SKM-1 (cell line): ENCODE measurements at regions not wholly inside any gene's neighbourhood (a gene's known extent, or its start where the extent isn't known, plus 50 kb on each side); places are given as distances from the start of the nearest gene placed in this dataset.
"Not testable (repeated sequence)": the region's sequence is repeated elsewhere in the genome, so short reads cannot be mapped to it uniquely, and the experiment has no call there.

ENCODE experiments used
- DNase-seq: peaks from one replicate; lab custom pipeline; 2025; ENCODE audit not compliant: unreplicated experiment; lab: John Stamatoyannopoulos, UW

GRCh38 chr21:25170681-25171080, 436.6 kb downstream of the MRPL39 start:
- DNase-seq: no peak

- no peak for DNase-seq
Observed at GRCh38 chr21:25169370-25169769, 437.9 kb downstream of the MRPL39 start.

- not testable (repeated sequence) for DNase-seq
Observed at GRCh38 chr21:25166904-25167303, 440.4 kb downstream of the MRPL39 start.

- no peak for DNase-seq
Observed at GRCh38 chr21:25161571-25161970, 445.7 kb downstream of the MRPL39 start.

GRCh38 chr21:25155020-25155419, 452.3 kb downstream of the MRPL39 start:
- not testable (repeated sequence) for DNase-seq

- no peak for DNase-seq
Observed at GRCh38 chr21:25149022-25149421, 458.3 kb downstream of the MRPL39 start.

- no peak for DNase-seq
Observed at GRCh38 chr21:25139414-25139813, 467.9 kb downstream of the MRPL39 start.

GRCh38 chr21:25133939-25134338, 473.3 kb downstream of the MRPL39 start:
- no peak for DNase-seq

- DNase-seq: no peak
Observed at GRCh38 chr21:25127811-25128210, 479.5 kb downstream of the MRPL39 start.

- no peak for DNase-seq
Observed at GRCh38 chr21:25127007-25127406, 480.3 kb downstream of the MRPL39 start.

GRCh38 chr21:25126564-25126963, 480.7 kb downstream of the MRPL39 start:
- no peak for DNase-seq

- no peak for DNase-seq
Observed at GRCh38 chr21:25118648-25119047, 488.6 kb downstream of the MRPL39 start.

- no peak for DNase-seq
Observed at GRCh38 chr21:25115021-25115420, 492.3 kb downstream of the MRPL39 start.

- no peak for DNase-seq
Observed at GRCh38 chr21:25107708-25108107, 499.6 kb downstream of the MRPL39 start.

GRCh38 chr21:25103500-25104207, 503.6 kb downstream of the MRPL39 start:
- DNase-seq: no peak

GRCh38 chr21:25097648-25098047, 509.6 kb downstream of the MRPL39 start:
- no peak for DNase-seq

GRCh38 chr21:25094695-25095094, 512.6 kb downstream of the MRPL39 start:
- no peak for DNase-seq

GRCh38 chr21:25092441-25093011, 514.8 kb downstream of the MRPL39 start:
- no peak for DNase-seq

GRCh38 chr21:25081096-25081495, 526.2 kb downstream of the MRPL39 start:
- DNase-seq: no peak

- no peak for DNase-seq
Observed at GRCh38 chr21:25080661-25081060, 526.6 kb downstream of the MRPL39 start.

GRCh38 chr21:25080141-25080540, 527.1 kb downstream of the MRPL39 start:
- no peak for DNase-seq

- no peak for DNase-seq
Observed at GRCh38 chr21:25079053-25079452, 528.2 kb downstream of the MRPL39 start.

GRCh38 chr21:25062061-25062460, 545.2 kb downstream of the MRPL39 start:
- DNase-seq: no peak
